GM10266 (cell line): ENCODE measurements at regions not wholly inside any gene's neighbourhood (a gene's known extent, or its start where the extent isn't known, plus 50 kb on each side); places are given as distances from the start of the nearest gene placed in this dataset.

Experiments
- DNase-seq: peaks from one replicate; pipeline ENCODE4 v3.0.0; 2012; ENCODE audit errors: extremely low spot score
- CTCF ChIP-seq: IDR thresholded peaks from 2 replicates; pipeline ENCODE4 v1.5.1; 2012; ENCODE audit warnings: mild to moderate bottlenecking, low read depth; ENCODE audit not compliant: control insufficient read depth, insufficient read depth; ENCODE audit errors: missing control alignments

GRCh38 chr1:115429884-115430283 lies 91.8 kb upstream of the NGF start:
- no peak for DNase-seq
- TF ChIP-seq CTCF: no peak

GRCh38 chr1:115429241-115429640 lies 91.2 kb upstream of the NGF start:
- no peak for TF ChIP-seq CTCF
- no peak for DNase-seq

GRCh38 chr1:115428676-115429075 lies 90.6 kb upstream of the NGF start:
- no peak for DNase-seq
- TF ChIP-seq CTCF: no peak

- no peak for DNase-seq
- TF ChIP-seq CTCF: no peak
Measured at GRCh38 chr1:115428256-115428655, 90.2 kb upstream of the NGF start.

GRCh38 chr1:115426956-115427355 lies 88.9 kb upstream of the NGF start:
- TF ChIP-seq CTCF: no peak
- DNase-seq: no peak

- no peak for DNase-seq
- TF ChIP-seq CTCF: no peak
Measured at GRCh38 chr1:115426231-115426771, 88.3 kb upstream of the NGF start.

- no peak for DNase-seq
- TF ChIP-seq CTCF: no peak
Measured at GRCh38 chr1:115425442-115425841, 87.4 kb upstream of the NGF start.

GRCh38 chr1:115423776-115424175 lies 85.7 kb upstream of the NGF start:
- no peak for TF ChIP-seq CTCF
- DNase-seq: no peak
